ENCODE measurements at regions not wholly inside any gene's neighbourhood (a gene's known extent, or its start where the extent isn't known, plus 50 kb on each side); places are given as distances from the start of the nearest gene placed in this dataset.
"Not testable (repeated sequence)": the region's sequence is repeated elsewhere in the genome, so short reads cannot be mapped to it uniquely, and the experiment has no call there.

DNA sequence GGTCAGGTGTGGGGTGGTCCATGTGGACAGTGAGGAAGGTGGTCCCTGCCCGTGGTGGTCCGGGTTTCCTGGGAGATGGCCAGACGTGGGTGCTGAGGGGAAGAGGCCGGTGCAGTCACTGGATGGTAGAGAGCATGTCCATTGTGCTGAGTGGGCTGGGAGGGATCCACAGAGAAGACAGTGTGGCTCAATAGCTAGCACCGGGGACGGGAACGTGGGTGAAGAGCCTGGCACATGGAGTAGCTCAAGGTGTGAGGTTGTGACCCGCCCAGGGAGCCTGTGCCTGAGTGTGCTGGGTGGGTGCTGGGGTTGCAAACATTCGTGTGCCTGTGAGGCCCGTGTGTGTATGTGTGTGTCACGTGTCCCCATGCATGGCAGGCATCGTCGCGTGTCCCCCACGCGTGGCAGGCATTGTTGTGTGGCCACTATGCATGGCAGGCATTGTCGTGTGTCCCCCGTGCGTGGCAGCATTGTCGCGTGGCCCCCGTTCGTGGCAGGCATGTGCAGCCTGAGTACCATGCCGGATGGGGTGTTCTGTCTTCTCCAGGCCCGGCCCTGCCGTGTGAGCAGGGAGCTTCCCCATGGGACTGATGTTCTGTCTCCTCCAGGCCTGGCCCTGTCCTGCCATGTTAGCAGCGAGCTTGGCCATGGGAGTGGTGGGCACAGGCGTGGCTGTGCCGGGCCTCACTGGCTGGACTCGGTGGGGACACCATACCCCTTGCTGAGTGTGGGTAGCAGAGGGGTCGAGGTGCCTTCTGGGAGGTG is 205.0 kb downstream of the TMEM121 start:
- DNase-seq (ENCODE audit: low read depth in 1 of 2, low spot score in 1 of 2): not testable (repeated sequence)

- no peak for DNase-seq (ENCODE audit: low read depth in 1 of 2, low spot score in 1 of 2)
Observed at GRCh38 chr14:105733081-105734065, 207.0 kb downstream of the TMEM121 start.

DNA sequence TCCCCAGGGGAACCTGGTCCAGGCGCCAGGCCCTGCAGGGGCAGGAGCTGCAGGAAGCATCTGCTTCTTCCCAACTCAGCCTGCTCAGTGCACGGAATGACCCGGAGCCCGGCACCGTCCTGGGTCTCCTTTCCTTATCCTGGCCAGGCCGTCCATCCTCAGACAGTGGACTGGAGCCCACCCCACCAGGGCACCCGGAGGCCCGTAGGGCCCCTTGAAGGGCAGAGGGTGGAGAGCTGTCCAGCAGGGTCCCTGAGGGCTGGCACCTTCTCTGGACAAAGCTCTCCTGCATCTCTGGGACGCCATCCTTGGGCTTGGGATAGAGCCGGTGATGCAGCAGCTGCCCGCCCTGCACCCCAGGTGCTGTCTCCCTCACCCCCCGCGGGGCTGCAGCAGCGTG is 207.9 kb downstream of the TMEM121 start:
- not testable (repeated sequence) for DNase-seq (ENCODE audit: low read depth in 1 of 2, low spot score in 1 of 2)

DNA sequence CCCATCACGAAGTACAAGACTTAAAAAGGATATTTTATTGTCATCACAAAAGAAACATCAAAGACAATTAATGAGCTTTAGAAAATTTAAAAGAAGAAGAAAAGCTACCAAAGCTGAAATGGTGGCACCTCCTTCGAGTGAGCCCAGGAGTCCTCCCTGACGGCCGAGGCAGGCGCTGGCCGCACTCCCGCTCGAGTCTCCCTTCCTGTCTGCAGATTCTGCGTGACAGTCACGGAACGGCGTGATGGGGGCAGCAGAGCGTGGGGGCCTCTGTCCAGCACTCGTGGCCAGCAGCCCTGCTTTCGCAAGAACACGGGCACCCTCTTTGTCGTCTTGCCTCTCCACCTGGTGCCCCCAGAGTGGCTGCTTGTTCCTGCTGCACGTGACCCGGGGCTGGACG is 209.9 kb downstream of the TMEM121 start:
- DNase-seq (ENCODE audit: low read depth in 1 of 2, low spot score in 1 of 2): not testable (repeated sequence)

DNA sequence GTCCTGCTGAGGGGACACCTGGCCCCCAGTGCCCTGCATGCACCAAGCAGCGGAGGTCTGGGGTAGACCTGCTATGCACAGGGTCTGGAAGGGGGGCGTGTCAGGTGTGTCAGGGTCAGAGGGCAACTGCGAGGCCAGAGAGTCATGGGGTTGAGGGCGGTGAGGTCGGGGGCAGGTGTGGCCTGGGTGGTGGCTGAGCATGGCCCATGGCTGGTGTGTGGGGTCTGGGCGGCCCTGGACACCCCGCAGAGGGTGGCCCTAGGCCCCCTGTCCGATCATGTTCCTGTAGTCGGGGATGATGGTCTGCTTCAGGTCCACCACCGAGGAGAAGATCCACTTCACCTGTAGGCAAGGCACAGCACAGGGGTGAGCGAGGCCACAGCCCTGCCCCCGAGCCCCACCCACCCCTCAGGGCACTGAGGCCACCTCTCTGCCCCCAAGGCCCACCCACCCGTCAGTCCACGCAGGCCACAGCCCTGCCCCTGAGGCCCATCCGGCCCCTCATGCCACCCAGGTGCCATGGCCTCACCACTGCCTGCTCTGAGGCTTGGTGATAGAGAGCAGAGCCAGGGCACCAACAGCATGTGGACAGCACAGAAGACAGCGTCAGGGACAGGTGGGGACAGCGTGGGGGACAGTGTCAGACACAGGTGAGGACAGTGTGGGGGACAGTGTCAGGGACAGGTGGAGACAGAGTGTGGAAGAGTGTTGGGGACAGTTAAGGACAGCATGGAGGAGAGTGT is 211.3 kb downstream of the TMEM121 start:
- DNase-seq (ENCODE audit: low read depth in 1 of 2, low spot score in 1 of 2): no peak

- no peak for DNase-seq (ENCODE audit: low read depth in 1 of 2, low spot score in 1 of 2)
Observed at GRCh38 chr14:105738638-105739037, 212.3 kb downstream of the TMEM121 start.

DNA sequence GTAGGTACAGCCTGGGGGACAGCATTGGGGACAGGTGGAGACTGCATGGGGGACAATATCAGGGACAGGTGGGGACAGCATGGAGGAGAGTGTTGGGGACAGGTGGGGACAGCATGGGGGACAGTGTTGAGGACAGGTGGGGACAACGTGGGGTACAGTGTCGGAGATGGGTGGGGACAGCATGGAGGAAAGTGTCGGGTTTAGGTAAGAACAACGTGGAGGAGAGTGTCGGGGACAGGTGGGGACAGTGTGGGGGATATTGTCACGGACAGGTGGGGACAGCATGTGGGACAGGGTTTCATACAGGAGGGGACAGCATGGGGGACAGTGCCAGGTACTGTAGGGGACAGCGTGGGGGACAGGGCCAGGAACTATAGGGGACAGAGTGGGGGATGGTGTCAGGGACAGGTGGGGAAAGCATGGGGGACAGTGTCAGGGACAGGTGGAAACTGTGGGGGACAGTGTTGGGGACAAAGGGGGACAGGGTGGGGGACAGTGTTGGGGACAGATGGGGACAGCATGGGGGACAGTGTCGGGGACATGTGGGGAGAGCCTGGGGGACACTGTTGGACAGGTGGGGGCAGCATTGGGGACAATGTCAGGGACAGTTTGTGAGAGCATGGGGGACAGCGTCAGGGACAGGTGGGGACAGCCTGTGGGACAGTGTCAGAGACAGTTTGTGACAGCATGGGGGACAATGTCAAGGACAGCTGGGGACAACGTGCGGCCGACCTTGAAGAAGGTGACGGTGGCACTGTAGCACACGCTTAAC is 213.1 kb downstream of the TMEM121 start:
- DNase-seq (ENCODE audit: low read depth in 1 of 2, low spot score in 1 of 2): no peak

DNA sequence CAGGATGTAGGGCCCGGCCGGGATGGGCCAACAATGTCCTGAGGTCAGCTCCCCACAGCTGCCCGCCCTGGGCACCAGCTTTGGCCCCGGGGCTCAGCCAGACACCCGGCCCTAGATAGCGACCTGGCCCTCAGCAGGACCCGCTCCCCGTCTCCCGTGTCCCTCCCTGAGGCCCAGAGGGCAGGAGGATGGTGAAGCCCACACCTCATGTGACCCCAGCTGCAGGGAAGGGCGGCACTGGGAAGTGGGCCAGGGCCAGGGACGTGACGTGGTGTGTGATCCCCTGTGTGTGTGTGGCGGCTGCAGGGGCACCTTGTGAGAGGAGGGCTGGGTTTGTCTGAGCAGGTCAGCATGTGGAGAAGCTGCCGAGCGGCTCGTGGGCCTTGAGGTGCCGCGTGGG is 213.9 kb downstream of the TMEM121 start:
- DNase-seq (ENCODE audit: low read depth in 1 of 2, low spot score in 1 of 2): not testable (repeated sequence)

- DNase-seq (ENCODE audit: low read depth in 1 of 2, low spot score in 1 of 2): not testable (repeated sequence)
Observed at GRCh38 chr14:105740961-105741360, 214.6 kb downstream of the TMEM121 start.

- DNase-seq (ENCODE audit: low read depth in 1 of 2, low spot score in 1 of 2): not testable (repeated sequence)
Observed at GRCh38 chr14:105741707-105742530, 215.5 kb downstream of the TMEM121 start.

GRCh38 chr14:105742531-105742848 is 216.1 kb downstream of the TMEM121 start:
- DNase-seq (ENCODE audit: low read depth in 1 of 2, low spot score in 1 of 2): no peak

GRCh38 chr14:105742904-105743701 is 216.7 kb downstream of the TMEM121 start:
- not testable (repeated sequence) for DNase-seq (ENCODE audit: low read depth in 1 of 2, low spot score in 1 of 2)

- not testable (repeated sequence) for DNase-seq (ENCODE audit: low read depth in 1 of 2, low spot score in 1 of 2)
Observed at GRCh38 chr14:105744213-105744787, 217.9 kb downstream of the TMEM121 start.

DNA sequence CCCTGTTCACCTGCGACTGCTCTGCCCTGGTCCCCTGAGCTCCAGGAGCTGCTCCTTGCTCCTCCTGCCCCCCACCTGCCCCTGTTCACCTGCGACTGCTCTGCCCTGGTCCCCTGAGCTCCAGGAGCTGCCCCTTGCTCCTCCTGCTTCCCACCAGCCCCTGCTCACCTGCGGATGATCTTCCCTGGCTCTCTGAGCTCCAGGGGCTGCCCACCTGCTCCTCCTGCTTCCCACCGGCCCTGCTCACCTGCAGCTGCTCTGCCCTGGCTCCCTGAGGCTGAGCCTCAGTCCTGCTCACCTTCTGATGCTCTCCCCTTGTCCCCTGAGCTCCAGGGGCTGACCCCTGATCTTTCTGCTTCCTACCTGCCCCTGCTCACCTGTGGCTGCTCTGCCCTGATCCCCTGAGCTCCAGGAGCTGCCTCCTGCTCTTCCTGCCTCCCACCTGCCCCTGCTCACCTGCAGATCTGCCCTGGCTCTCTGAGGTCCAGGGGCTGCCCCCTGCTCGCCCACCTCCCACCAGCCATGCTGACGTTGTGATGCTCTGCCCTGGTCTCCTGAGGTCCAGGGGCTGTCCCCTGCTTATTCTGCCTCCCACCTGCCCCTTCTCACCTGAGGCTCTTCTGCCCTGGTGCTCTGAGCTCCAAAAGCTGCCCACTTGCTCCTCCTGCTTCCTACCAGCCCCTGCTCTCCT is 219.2 kb downstream of the TMEM121 start:
- no peak for DNase-seq (ENCODE audit: low read depth in 1 of 2, low spot score in 1 of 2)

DNA sequence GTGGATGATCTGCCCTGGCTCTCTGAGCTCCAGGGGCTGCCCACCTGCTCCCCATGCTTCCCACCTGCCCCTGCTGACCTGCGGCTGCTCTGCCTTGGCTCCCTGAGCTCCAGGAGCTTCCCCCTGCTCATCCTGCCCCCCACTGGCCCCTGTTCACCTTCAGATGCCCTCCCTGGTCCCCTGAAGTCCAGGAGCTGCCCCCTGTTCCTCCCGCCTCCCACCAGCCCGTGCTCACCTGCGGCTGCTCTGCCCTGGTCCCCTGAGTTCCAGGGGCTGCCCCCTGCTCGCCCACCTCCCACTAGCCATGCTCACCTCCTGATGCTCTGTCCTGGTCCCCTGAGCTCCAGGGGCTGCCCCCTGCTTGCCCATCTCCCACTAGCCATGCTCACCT is 219.7 kb downstream of the TMEM121 start:
- no peak for DNase-seq (ENCODE audit: low read depth in 1 of 2, low spot score in 1 of 2)

DNA sequence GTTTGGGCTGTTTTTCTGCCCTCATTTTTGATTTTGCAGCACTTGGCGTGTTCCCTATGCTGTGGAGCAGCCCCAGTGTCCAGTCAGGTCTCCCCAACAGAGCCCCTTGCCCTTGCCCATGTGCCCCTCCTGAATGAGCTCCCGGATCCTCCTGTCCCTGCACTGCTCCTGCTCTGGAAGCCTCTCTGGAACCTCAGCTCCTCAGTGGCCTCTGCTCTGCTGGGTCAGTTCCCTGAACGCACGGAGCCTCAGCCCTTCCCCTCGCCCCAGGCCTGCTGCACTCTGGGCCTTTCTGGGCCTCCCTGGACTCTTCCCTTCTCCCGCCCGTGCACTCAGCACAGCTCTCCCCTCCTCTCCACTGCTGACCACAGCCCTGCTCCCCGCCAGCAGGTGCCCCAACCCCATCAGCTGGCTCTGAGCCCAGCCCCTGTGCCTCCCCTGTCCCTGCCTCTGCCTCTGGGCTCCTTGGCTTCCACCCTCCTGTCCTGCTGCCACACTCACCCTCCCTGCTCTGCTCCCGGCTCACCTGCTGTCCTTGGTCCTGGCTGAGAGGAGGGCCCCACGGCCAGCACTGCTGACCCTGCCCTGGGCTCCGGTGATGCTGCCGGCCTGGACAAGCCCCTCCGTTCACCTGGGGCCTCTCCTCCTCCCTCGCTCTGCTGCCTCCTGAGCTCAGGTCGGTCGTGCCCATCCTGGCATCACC is 220.6 kb downstream of the TMEM121 start:
- not testable (repeated sequence) for DNase-seq (ENCODE audit: low read depth in 1 of 2, low spot score in 1 of 2)

DNA sequence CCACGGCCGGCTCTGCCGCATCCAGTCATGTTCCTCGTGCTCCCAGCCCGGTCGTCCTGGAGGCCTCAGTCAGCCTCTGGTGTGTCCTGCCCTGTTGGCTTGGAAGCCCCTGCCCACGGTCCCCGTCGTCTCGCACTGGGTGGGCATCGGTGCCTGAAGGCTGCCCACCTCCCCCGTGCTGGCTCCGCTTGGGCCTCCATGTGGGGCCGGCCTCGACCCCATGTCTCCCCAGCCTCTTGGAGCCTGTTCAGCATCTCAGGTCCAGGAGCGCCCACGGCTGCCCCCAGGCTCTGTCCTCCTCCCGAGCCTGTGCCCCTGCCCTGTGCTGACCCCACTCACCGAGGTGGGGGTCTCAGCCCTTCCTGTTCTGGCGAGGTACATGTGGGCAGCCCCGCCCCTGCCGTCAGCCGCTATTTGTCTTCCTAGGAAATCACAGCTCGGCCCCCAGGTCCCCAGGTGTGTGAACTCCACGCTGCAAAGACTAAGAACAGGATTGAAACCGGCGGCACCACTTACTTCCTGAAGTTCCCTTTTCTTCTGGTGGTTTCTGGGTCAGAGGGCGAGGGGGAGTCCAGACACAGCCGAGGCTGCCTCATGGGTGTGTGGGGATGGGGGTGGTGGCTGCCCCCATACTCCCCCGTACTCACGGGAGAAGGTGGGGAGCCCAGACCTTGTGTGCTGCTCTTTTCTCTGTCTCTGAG is 221.3 kb downstream of the TMEM121 start:
- not testable (repeated sequence) for DNase-seq (ENCODE audit: low read depth in 1 of 2, low spot score in 1 of 2)
